Adrenal gland (tissue), 9 donors: ENCODE measurements at regions not wholly inside any gene's neighbourhood (a gene's known extent, or its start where the extent isn't known, plus 50 kb on each side); places are given as distances from the start of the nearest gene placed in this dataset.

ENCODE experiments used
- DNase-seq, 7 donors: peaks; one replicate each; pipeline ENCODE4 v3.0.0-alpha.2; 2019 to 2020
- H3K27ac ChIP-seq, 5 donors: fragments of 200-600 bp; sonication (generic) in 4 of 5; 1 replicate in 3 of 5; 2 replicates in 2 of 5; pipeline versions ENCODE4 v1.5.1 to v1.8.0; 2016 to 2020; ENCODE audit warnings: mild to moderate bottlenecking in 1 of 5
- H3K27me3 ChIP-seq: fragments of 200-600 bp; 2 replicates; pipeline ENCODE4 v1.8.0; 2021
- H3K36me3 ChIP-seq, 2 donors: fragments of 200-600 bp; replicated peaks in 1 of 2; 1 replicate in 1 of 2; 2 replicates in 1 of 2; pipeline versions ENCODE4 v1.5.1 to v1.8.0; 2018 to 2022
- H3K4me1 ChIP-seq, 2 donors: fragments of 200-600 bp; replicated peaks in 1 of 2; 1 replicate in 1 of 2; 2 replicates in 1 of 2; pipeline versions ENCODE4 v1.5.1 to v1.8.0; 2018 to 2021
- H3K4me3 ChIP-seq, 4 donors: fragments of 200-600 bp; sonication (generic) in 3 of 4; one replicate each; pipeline ENCODE4 v1.5.1; 2016 to 2018
- H3K9me3 ChIP-seq, 3 donors: fragments of 200-600 bp; sonication (generic) in 1 of 3; replicated peaks in 1 of 3; 1 replicate in 2 of 3; 2 replicates in 1 of 3; pipeline versions ENCODE4 v1.5.1 to v1.8.0; 2016 to 2021
- CTCF ChIP-seq, 6 experiments: fragments of 450-650 bp in 4 of 6; fragments of 200-600 bp in 2 of 6; sonication (generic) in 1 of 6; IDR thresholded peaks; 1 replicate in 5 of 6; 2 replicates in 1 of 6; pipeline versions ENCODE4 v1.5.1 to v1.8.0; 2016 to 2021; ENCODE audit warnings: antibody characterized with exemption in 6 of 6, mild to moderate bottlenecking in 2 of 6, moderate library complexity in 1 of 6
- POLR2A ChIP-seq, 2 donors: fragments of 450-650 bp; IDR thresholded peaks; one replicate each; pipeline ENCODE4 v1.6.1; 2017; ENCODE audit warnings: antibody characterized with exemption in 2 of 2, mild to moderate bottlenecking in 2 of 2, moderate library complexity in 1 of 2
- WGBS, 4 donors: extraction: QIAGEN DNeasy Blood & Tissue Kit in 2 of 4; methylation state at CpG; one replicate each; pipeline versions ENCODE4 v1.1.5 to v1.1.7; 2013 to 2017; 5-methylcytosine and 5-hydroxymethylcytosine counted together
- intact Hi-C, 2 donors: fragments of 100-400 bp; cut with DNase I; formaldehyde crosslinking; loops; one replicate each; pipeline versions ENCODE4 v1.14.1 to v1.15.0; 2022 to 2023
- donor health status: healthy with polysubstance abuse.
- donor health status: Bipolar disorder and iron deficiency.
- donor health status: DM: yes; HTN: yes; CAD: no.
- donor health status: DM: no; HTN: no; CAD: no.
- donor health status: DM: no; HTN: no; CAD: no.

DNA sequence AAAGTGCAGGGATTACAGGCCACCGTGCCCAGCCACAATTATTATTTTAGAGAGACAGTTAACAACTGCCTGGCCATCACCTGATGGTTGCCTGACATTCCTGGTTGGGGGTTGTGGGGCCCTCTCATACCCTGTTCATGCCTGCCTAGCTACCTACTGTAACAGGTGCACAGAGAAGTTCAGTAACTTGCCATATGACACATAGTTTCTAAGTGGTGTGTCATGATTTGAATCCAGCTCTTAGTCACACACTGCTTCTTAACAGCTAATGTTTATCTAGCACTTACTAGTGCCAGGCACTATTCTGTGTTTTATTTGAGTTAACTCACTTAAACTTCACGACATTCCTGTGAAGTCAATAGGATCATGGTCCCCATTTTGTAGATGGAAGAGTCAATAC lies 122.7 kb upstream of the JADE1 start:
- H3K36me3 ChIP-seq, result no peaks in the 10 kb centered on the region
- TF ChIP-seq POLR2A (IDR thresholded peaks at IDR 0.05) (no peak), CTCF (IDR thresholded peaks at IDR 0.05) (no peak)
- no peak for DNase-seq
- H3K4me1 ChIP-seq, result no peaks in the 10 kb centered on the region
- H3K9me3 ChIP-seq, result no peaks in the 10 kb centered on the region
- H3K4me3 ChIP-seq, result no peak overlapping the region
- H3K27me3 ChIP-seq, result no peaks in the 10 kb centered on the region
- no peak overlapping the region for H3K27ac ChIP-seq
- 93 to 97% (median 94%) methylated on average over 2 of the region's 2 CpGs for WGBS, 4 donors
- intact Hi-C loops, result no loop called here

DNA sequence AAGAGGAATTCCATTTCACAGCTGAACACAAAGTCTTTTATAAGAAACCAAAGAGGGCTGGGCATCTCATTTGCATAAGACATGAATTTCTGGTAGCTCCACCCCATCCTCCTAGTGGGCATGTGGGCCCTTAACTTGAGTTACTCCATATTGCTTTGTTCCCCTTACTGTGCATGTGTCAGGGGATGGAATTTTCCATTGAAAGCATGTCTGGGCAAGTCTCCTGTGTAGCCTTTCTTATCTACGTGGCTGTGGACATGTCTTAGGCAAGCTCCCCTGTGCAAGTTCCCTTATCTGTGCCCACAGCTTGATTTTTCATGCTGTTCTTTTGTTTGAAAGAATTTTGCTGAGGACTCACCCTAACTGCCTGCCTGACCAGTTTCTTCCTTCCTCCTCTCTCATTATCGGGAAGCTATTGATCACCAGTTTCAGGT lies 123.5 kb upstream of the JADE1 start:
- WGBS, 4 donors, result 76 to 81% (median 78%) methylated on average over 2 of the region's 2 CpGs
- no peak overlapping the region for H3K4me3 ChIP-seq
- no peak overlapping the region for H3K27ac ChIP-seq
- intact Hi-C loops, result no loop called here
- H3K36me3 ChIP-seq, result no peaks in the 10 kb centered on the region
- TF ChIP-seq CTCF (IDR thresholded peaks at IDR 0.05) (no peak), POLR2A (IDR thresholded peaks at IDR 0.05) (no peak)
- no peak for DNase-seq
- H3K27me3 ChIP-seq, result no peaks in the 10 kb centered on the region
- H3K9me3 ChIP-seq, result no peaks in the 10 kb centered on the region
- no peaks in the 10 kb centered on the region for H3K4me1 ChIP-seq

DNA sequence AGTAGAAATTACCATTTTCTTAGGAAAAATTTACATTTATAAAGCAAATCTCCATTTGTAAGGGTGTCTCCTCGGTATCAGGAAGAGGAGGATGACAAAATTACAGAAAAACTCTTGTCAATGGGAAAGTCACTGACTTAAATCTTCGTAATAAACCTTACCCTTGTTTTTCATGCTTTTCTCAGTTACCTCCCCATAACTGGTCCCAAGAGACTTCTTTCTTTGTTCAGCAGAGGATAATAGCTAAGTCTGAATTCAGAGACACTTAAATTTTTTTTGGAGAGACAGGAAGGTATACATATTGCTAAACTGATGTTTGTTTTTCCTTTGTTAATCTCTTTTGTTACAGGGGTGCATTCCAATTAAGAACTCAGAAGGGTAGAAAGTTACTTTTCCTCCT lies 125.5 kb upstream of the JADE1 start:
- no peaks in the 10 kb centered on the region for H3K36me3 ChIP-seq
- H3K27me3 ChIP-seq, result no peaks in the 10 kb centered on the region
- H3K27ac ChIP-seq, result no peak overlapping the region
- TF ChIP-seq CTCF (IDR thresholded peaks at IDR 0.05) (no peak), POLR2A (IDR thresholded peaks at IDR 0.05) (no peak)
- whole genome bisulfite sequencing, 4 donors, result 77 to 89% (median 87%) methylated on average over 2 of the region's 2 CpGs
- intact Hi-C loops, result no loop called here
- DNase-seq, result no peak
- H3K9me3 ChIP-seq, result no peaks in the 10 kb centered on the region
- H3K4me1 ChIP-seq, result no peaks in the 10 kb centered on the region
- H3K4me3 ChIP-seq, result no peak overlapping the region

DNA sequence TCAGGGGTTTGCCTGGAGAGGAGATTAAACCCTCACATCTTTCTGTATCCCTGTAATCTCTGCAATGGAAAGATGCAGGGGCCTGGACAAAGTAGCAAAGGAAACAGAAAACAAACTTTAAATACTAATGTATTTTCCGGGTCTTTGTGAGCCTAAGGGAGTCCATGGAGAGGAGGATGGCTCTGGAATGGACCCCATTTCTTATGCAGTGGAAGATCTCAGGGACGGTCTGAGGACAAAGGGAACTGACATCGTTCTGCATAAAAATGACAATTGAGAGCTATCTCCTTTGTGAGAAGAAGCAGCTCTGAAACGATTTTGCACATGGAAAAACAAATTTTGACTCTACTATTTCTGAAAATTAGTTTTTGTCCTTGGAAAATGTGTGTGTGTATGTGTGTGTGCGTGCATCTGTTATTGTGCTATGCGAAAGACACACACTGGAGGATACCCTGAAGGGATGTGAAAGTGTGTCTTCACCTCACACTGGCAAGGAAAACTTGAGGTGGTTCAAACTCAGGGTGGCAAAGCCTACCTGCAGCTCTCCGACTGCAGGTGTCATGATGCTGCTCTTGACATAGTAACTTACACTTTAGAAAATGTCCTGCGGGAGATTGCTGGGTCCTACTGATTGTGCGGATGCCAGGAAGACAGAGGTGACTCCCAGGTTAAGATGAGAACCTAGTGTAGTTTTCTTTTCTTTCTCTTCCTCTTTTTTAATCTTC lies 126.4 kb upstream of the JADE1 start:
- H3K9me3 ChIP-seq, result no peaks in the 10 kb centered on the region
- H3K4me3 ChIP-seq, result no peak overlapping the region
- TF ChIP-seq POLR2A (IDR thresholded peaks at IDR 0.05), result no peak
- TF ChIP-seq CTCF (IDR thresholded peaks at IDR 0.05), result no peak
- no peaks in the 10 kb centered on the region for H3K27me3 ChIP-seq
- H3K4me1 ChIP-seq, result no peaks in the 10 kb centered on the region
- DNase-seq, result no peak
- WGBS, 4 donors, result 70 to 82% (median 77%) methylated on average over 9 of the region's 9 CpGs
- H3K36me3 ChIP-seq, result no peaks in the 10 kb centered on the region
- H3K27ac ChIP-seq, result no peak overlapping the region
- intact Hi-C loops, result no loop called here
